ENCODE measurements at regions not wholly inside any gene's neighbourhood (a gene's known extent, or its start where the extent isn't known, plus 50 kb on each side); places are given as distances from the start of the nearest gene placed in this dataset.

GRCh38 chr12:47012552-47012951, 66.9 kb upstream of the PCED1B start:
- H3K4me3 ChIP-seq (ENCODE audit: low read depth, low read length): no peak overlapping the region
- TF ChIP-seq CTCF (IDR thresholded peaks at IDR 0.05; ENCODE audit: low read depth, low read length): no peak

GRCh38 chr12:47014474-47014873, 64.9 kb upstream of the PCED1B start:
- H3K4me3 ChIP-seq (ENCODE audit: low read depth, low read length): peak overlapping the region; percentile 5
- TF ChIP-seq CTCF (IDR thresholded peaks at IDR 0.05; ENCODE audit: low read depth, low read length): no peak

GRCh38 chr12:47015381-47015780, 64.0 kb upstream of the PCED1B start:
- no peak for TF ChIP-seq CTCF (IDR thresholded peaks at IDR 0.05; ENCODE audit: low read depth, low read length)
- H3K4me3 ChIP-seq (ENCODE audit: low read depth, low read length): no peak overlapping the region

GRCh38 chr12:47017041-47017713, 62.2 kb upstream of the PCED1B start:
- TF ChIP-seq CTCF (IDR thresholded peaks at IDR 0.05; ENCODE audit: low read depth, low read length): no peak

GRCh38 chr12:47017901-47018475, 61.4 kb upstream of the PCED1B start:
- no peak for TF ChIP-seq CTCF (IDR thresholded peaks at IDR 0.05; ENCODE audit: low read depth, low read length)

More at GRCh38 chr12:47017041-47017713, 62.2 kb upstream of the PCED1B start:
- no peak overlapping the region for H3K4me3 ChIP-seq (ENCODE audit: low read depth, low read length)

GRCh38 chr12:47020211-47020821, 59.1 kb upstream of the PCED1B start:
- TF ChIP-seq CTCF (IDR thresholded peaks at IDR 0.05; ENCODE audit: low read depth, low read length): no peak
- no peak overlapping the region for H3K4me3 ChIP-seq (ENCODE audit: low read depth, low read length)

More at GRCh38 chr12:47017901-47018475, 61.4 kb upstream of the PCED1B start:
- H3K4me3 ChIP-seq (ENCODE audit: low read depth, low read length): no peak overlapping the region

GRCh38 chr12:47021298-47021697, 58.1 kb upstream of the PCED1B start:
- no peak overlapping the region for H3K4me3 ChIP-seq (ENCODE audit: low read depth, low read length)
- no peak for TF ChIP-seq CTCF (IDR thresholded peaks at IDR 0.05; ENCODE audit: low read depth, low read length)
